ENCODE measurements at regions not wholly inside any gene's neighbourhood (a gene's known extent, or its start where the extent isn't known, plus 50 kb on each side); places are given as distances from the start of the nearest gene placed in this dataset.

DNA sequence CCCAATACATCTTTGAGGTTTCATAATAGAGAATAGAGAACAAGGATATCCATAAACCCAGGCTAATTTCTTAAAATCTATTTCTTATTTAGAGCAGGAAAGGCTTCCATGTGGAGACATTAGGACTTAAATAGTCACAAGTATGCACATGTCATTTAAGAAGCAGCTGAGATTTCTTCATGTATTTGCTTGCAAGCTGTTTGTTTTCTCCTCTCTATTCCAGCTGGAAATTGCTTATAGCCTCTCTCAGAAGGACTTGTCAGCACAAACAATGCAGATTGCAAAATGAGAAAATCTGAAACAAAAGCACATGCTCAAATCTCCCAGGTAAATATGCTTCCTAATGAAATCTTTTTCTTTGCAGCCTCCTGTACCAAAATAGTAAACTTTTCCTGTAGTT lies 1473.1 kb downstream of the CDH8 start:
- TF ChIP-seq POLR2AphosphoS5 (IDR thresholded peaks at IDR 0.05; ENCODE audit: low read depth, low read length) (no peak), TEAD4 (IDR thresholded peaks at IDR 0.05; ENCODE audit: borderline replicate concordance, insufficient read depth) (no peak), NRF1 (IDR thresholded peaks at IDR 0.05; ENCODE audit: low read depth, low read length) (no peak), CHD2 (IDR thresholded peaks at IDR 0.05; ENCODE audit: low read length, partially characterized antibody) (no peak), FOXJ3 (CRISPR knock-in tag; IDR thresholded peaks at IDR 0.05) (no peak), YY1 (IDR thresholded peaks at IDR 0.05; ENCODE audit: low read depth) (no peak), MXI1 (IDR thresholded peaks at IDR 0.05; ENCODE audit: low read depth, low read length) (no peak), MEF2A (IDR thresholded peaks at IDR 0.05; ENCODE audit: borderline replicate concordance, low read depth) (no peak), RFX5 (IDR thresholded peaks at IDR 0.05; ENCODE audit: low read length) (no peak)
- TF ChIP-seq, protein P1, sequence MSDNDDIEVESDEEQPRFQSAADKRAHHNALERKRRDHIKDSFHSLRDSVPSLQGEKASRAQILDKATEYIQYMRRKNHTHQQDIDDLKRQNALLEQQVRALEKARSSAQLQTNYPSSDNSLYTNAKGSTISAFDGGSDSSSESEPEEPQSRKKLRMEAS (IDR thresholded peaks at IDR 0.05; ENCODE audit: low read depth): no peak
- TF ChIP-seq, protein P2, sequence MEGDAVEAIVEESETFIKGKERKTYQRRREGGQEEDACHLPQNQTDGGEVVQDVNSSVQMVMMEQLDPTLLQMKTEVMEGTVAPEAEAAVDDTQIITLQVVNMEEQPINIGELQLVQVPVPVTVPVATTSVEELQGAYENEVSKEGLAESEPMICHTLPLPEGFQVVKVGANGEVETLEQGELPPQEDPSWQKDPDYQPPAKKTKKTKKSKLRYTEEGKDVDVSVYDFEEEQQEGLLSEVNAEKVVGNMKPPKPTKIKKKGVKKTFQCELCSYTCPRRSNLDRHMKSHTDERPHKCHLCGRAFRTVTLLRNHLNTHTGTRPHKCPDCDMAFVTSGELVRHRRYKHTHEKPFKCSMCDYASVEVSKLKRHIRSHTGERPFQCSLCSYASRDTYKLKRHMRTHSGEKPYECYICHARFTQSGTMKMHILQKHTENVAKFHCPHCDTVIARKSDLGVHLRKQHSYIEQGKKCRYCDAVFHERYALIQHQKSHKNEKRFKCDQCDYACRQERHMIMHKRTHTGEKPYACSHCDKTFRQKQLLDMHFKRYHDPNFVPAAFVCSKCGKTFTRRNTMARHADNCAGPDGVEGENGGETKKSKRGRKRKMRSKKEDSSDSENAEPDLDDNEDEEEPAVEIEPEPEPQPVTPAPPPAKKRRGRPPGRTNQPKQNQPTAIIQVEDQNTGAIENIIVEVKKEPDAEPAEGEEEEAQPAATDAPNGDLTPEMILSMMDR (IDR thresholded peaks at IDR 0.05): no peak
- no peak overlapping the region for H2AFZ ChIP-seq (ENCODE audit: low read depth)
- 0 out of 2 replicates have a peak, but pooled peaks cover 2% of the 10 kb centered on the region for H3K9me2 ChIP-seq
- DNase-seq: no peak
- H3K4me2 ChIP-seq: no peak overlapping the region
- H3K27me3 ChIP-seq (ENCODE audit: insufficient read depth): no peaks in the 10 kb centered on the region
- H3K36me3 ChIP-seq (replicated peaks in 1 of 2; ENCODE audit: control insufficient read depth in 1 of 2, insufficient read depth in 2 of 2, low read length in 1 of 2): no peaks in the 10 kb centered on the region
- no peak overlapping the region for H3K27ac ChIP-seq (ENCODE audit: low read depth in 2 of 2, low read length in 1 of 2)
- H4K20me1 ChIP-seq (ENCODE audit: insufficient read depth): no peaks in the 10 kb centered on the region
- H3K4me1 ChIP-seq (ENCODE audit: control insufficient read depth in 1 of 2, insufficient read depth in 2 of 2, low read depth in 1 of 2, low read length in 1 of 2): no peaks in the 10 kb centered on the region
- H3F3A ChIP-seq (replicated peaks; ENCODE audit: insufficient read depth): no peaks in the 10 kb centered on the region
- H3K79me2 ChIP-seq (ENCODE audit: insufficient read depth): no peaks in the 10 kb centered on the region
- POLR2A ChIA-PET: no interaction called here
- H3K9ac ChIP-seq: no peak overlapping the region
- H3K4me3 ChIP-seq (ENCODE audit: low read depth in 2 of 2, low read length in 1 of 2): no peak overlapping the region
- no peaks in the 10 kb centered on the region for H3K9me3 ChIP-seq
- CTCF ChIA-PET: no interaction called here

DNA sequence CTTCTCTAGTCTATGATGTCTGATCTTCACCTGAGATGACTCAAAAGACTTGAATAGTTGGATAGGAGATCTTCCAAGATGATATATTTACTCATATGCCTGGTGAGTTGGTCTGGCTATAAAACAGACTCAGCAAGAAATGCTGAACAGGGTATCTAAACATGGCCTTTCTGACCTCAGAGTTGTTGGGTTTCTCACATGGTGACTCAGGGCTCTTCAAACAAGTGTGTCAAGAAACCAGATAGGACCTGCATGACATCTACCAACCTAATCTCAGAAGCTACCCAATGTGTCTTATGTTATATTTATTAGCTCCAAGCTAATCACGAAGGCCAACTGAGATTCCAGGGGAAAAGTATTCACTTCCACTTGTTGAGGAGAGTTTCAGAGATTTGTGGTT lies 1477.3 kb downstream of the CDH8 start:
- CTCF ChIA-PET: no interaction called here
- no peak for TF ChIP-seq MXI1 (IDR thresholded peaks at IDR 0.05; ENCODE audit: low read depth, low read length)
- TF ChIP-seq RCOR1 (IDR thresholded peaks at IDR 0.05; ENCODE audit: low read length): no peak
- TF ChIP-seq, protein P3, sequence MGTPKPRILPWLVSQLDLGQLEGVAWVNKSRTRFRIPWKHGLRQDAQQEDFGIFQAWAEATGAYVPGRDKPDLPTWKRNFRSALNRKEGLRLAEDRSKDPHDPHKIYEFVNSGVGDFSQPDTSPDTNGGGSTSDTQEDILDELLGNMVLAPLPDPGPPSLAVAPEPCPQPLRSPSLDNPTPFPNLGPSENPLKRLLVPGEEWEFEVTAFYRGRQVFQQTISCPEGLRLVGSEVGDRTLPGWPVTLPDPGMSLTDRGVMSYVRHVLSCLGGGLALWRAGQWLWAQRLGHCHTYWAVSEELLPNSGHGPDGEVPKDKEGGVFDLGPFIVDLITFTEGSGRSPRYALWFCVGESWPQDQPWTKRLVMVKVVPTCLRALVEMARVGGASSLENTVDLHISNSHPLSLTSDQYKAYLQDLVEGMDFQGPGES (IDR thresholded peaks at IDR 0.05; ENCODE audit: low read depth, low read length): no peak
- TF ChIP-seq YY1 (IDR thresholded peaks at IDR 0.05; ENCODE audit: low read depth): no peak
- no peak for TF ChIP-seq TEAD4 (IDR thresholded peaks at IDR 0.05; ENCODE audit: borderline replicate concordance, insufficient read depth)
- no peak for TF ChIP-seq SMC3 (IDR thresholded peaks at IDR 0.05; ENCODE audit: low read depth, low read length)
- no peak for TF ChIP-seq JUND (IDR thresholded peaks at IDR 0.05)
- no peak for TF ChIP-seq FOXM1 (IDR thresholded peaks at IDR 0.05; ENCODE audit: low read depth)
- TF ChIP-seq EZH2phosphoT487 (IDR thresholded peaks at IDR 0.05; ENCODE audit: borderline replicate concordance, low read depth): no peak
- TF ChIP-seq SIN3A (IDR thresholded peaks at IDR 0.05; ENCODE audit: borderline replicate concordance, low read depth, low read length): no peak
- no peak for TF ChIP-seq NRF1 (IDR thresholded peaks at IDR 0.05; ENCODE audit: low read depth, low read length)
- TF ChIP-seq RFX5 (IDR thresholded peaks at IDR 0.05; ENCODE audit: low read length): no peak
- TF ChIP-seq, protein P4, sequence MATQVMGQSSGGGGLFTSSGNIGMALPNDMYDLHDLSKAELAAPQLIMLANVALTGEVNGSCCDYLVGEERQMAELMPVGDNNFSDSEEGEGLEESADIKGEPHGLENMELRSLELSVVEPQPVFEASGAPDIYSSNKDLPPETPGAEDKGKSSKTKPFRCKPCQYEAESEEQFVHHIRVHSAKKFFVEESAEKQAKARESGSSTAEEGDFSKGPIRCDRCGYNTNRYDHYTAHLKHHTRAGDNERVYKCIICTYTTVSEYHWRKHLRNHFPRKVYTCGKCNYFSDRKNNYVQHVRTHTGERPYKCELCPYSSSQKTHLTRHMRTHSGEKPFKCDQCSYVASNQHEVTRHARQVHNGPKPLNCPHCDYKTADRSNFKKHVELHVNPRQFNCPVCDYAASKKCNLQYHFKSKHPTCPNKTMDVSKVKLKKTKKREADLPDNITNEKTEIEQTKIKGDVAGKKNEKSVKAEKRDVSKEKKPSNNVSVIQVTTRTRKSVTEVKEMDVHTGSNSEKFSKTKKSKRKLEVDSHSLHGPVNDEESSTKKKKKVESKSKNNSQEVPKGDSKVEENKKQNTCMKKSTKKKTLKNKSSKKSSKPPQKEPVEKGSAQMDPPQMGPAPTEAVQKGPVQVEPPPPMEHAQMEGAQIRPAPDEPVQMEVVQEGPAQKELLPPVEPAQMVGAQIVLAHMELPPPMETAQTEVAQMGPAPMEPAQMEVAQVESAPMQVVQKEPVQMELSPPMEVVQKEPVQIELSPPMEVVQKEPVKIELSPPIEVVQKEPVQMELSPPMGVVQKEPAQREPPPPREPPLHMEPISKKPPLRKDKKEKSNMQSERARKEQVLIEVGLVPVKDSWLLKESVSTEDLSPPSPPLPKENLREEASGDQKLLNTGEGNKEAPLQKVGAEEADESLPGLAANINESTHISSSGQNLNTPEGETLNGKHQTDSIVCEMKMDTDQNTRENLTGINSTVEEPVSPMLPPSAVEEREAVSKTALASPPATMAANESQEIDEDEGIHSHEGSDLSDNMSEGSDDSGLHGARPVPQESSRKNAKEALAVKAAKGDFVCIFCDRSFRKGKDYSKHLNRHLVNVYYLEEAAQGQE (IDR thresholded peaks at IDR 0.05; ENCODE audit: low read depth, low read length): no peak
- Histone ChIP-seq H3K79me2 (ENCODE audit: insufficient read depth) (no peaks in the 10 kb centered on the region), H3F3A (replicated peaks; ENCODE audit: insufficient read depth) (no peaks in the 10 kb centered on the region), H3K4me2 (no peak overlapping the region), H4K20me1 (ENCODE audit: insufficient read depth) (no peaks in the 10 kb centered on the region), H3K9me3 (no peaks in the 10 kb centered on the region), H3K27me3 (ENCODE audit: insufficient read depth) (no peaks in the 10 kb centered on the region), H3K9me2 (no peaks in the 10 kb centered on the region), H2AFZ (ENCODE audit: low read depth) (no peak overlapping the region), H3K4me3 (ENCODE audit: low read depth in 2 of 2, low read length in 1 of 2) (no peak overlapping the region), H3K4me1 (ENCODE audit: control insufficient read depth in 1 of 2, insufficient read depth in 2 of 2, low read depth in 1 of 2, low read length in 1 of 2) (no peaks in the 10 kb centered on the region), H3K9ac (no peak overlapping the region), H3K36me3 (replicated peaks in 1 of 2; ENCODE audit: control insufficient read depth in 1 of 2, insufficient read depth in 2 of 2, low read length in 1 of 2) (no peaks in the 10 kb centered on the region), H3K27ac (ENCODE audit: low read depth in 2 of 2, low read length in 1 of 2) (no peak overlapping the region)
- POLR2A ChIA-PET: no interaction called here
- no peak for DNase-seq
- 0% methylated on average over 1 of the region's 1 CpG for WGBS (ENCODE audit: low lambda C conversion rate)

Measured in SK-N-SH (cell line).